ENCODE measurements at regions not wholly inside any gene's neighbourhood (a gene's known extent, or its start where the extent isn't known, plus 50 kb on each side); places are given as distances from the start of the nearest gene placed in this dataset.

GRCh38 chr4:30959781-30960485 is 239.8 kb downstream of the PCDH7 start:
- TF ChIP-seq GATA2 (IDR thresholded peaks at IDR 0.05; ENCODE audit: low read depth, low read length): no peak
- no peak for TF ChIP-seq GATA3 (IDR thresholded peaks at IDR 0.05; ENCODE audit: low read depth, low read length)

Data from SH-SY5Y (cell line).